ENCODE measurements at regions not wholly inside any gene's neighbourhood (a gene's known extent, or its start where the extent isn't known, plus 50 kb on each side); places are given as distances from the start of the nearest gene placed in this dataset.

- DNase-seq, result no peak
These were observed 845.3 kb downstream of the BRD1 start for GRCh38 chr22:48982321-48982905.

- DNase-seq, result no peak
These were observed 846.2 kb downstream of the BRD1 start for GRCh38 chr22:48981371-48982061.

GRCh38 chr22:48980918-48981317 is 846.8 kb downstream of the BRD1 start:
- no peak for DNase-seq

- DNase-seq, result no peak
These were observed 847.3 kb downstream of the BRD1 start for GRCh38 chr22:48980409-48980808.

- DNase-seq, result no peak
These were observed 848.2 kb downstream of the BRD1 start for GRCh38 chr22:48979482-48979881.

- DNase-seq, result no peak
These were observed 850.8 kb downstream of the BRD1 start for GRCh38 chr22:48976556-48977535.

- DNase-seq, result no peak
These were observed 851.8 kb downstream of the BRD1 start for GRCh38 chr22:48975886-48976285.

- DNase-seq, result no peak
These were observed 852.3 kb downstream of the BRD1 start for GRCh38 chr22:48975316-48975741.

GRCh38 chr22:48974443-48975315 is 853.0 kb downstream of the BRD1 start:
- DNase-seq, result no peak

GRCh38 chr22:48973694-48974041 is 854.0 kb downstream of the BRD1 start:
- DNase-seq, result no peak

- DNase-seq, result no peak
These were observed 854.5 kb downstream of the BRD1 start for GRCh38 chr22:48972979-48973693.

GRCh38 chr22:48968201-48968959 is 859.3 kb downstream of the BRD1 start:
- DNase-seq, result no peak

GRCh38 chr22:48963405-48963804 is 864.3 kb downstream of the BRD1 start:
- no peak for DNase-seq

- DNase-seq, result no peak
These were observed 866.0 kb downstream of the BRD1 start for GRCh38 chr22:48961705-48962104.

- DNase-seq, result no peak
These were observed 866.6 kb downstream of the BRD1 start for GRCh38 chr22:48960980-48961660.

GRCh38 chr22:48960576-48960975 is 867.1 kb downstream of the BRD1 start:
- DNase-seq, result no peak

- DNase-seq, result no peak
These were observed 868.2 kb downstream of the BRD1 start for GRCh38 chr22:48959496-48959895.

GRCh38 chr22:48957987-48958321 is 869.7 kb downstream of the BRD1 start:
- DNase-seq, result no peak

- DNase-seq, result no peak
These were observed 870.2 kb downstream of the BRD1 start for GRCh38 chr22:48957311-48957986.
